ENCODE measurements at regions not wholly inside any gene's neighbourhood (a gene's known extent, or its start where the extent isn't known, plus 50 kb on each side); places are given as distances from the start of the nearest gene placed in this dataset.

- TF ChIP-seq CTCF (conservative IDR thresholded peaks at IDR 0.05; ENCODE audit: low read depth, low read length) (peak; percentile 94), EZH2 (IDR thresholded peaks at IDR 0.05; ENCODE audit: borderline replicate concordance, low read depth, low read length, poor library complexity, severe bottlenecking) (no peak)
Observed at GRCh38 chr6:53728570-53729194, 63.1 kb upstream of the KLHL31 start.
